ENCODE measurements at regions not wholly inside any gene's neighbourhood (a gene's known extent, or its start where the extent isn't known, plus 50 kb on each side); places are given as distances from the start of the nearest gene placed in this dataset.

- H3K4me3 Mint-ChIP-seq, result no peak overlapping the region
- peaks cover 11% of the 10 kb centered on the region for H3K9me3 Mint-ChIP-seq
- CTCF ChIA-PET, result no interaction called here
- TF ChIP-seq NFE2L1 (CRISPR knock-in tag; IDR thresholded peaks at IDR 0.05) (no peak), EMX1 (CRISPR knock-in tag; IDR thresholded peaks at IDR 0.05) (no peak), RORB (CRISPR knock-in tag; IDR thresholded peaks at IDR 0.05) (no peak), ATF1 (CRISPR knock-in tag; IDR thresholded peaks at IDR 0.05) (no peak), AR (CRISPR knock-in tag; IDR thresholded peaks at IDR 0.05) (no peak)
- ATAC-seq, result no peak
- peaks cover 8% of the 10 kb centered on the region for H3K36me3 Mint-ChIP-seq
- no peak overlapping the region for H3K27ac Mint-ChIP-seq
- no peak for DNase-seq (ENCODE audit: low spot score)
- H3K27me3 Mint-ChIP-seq (ENCODE audit: low read depth), result no peaks in the 10 kb centered on the region
- H3K4me1 Mint-ChIP-seq, result no peaks in the 10 kb centered on the region
- POLR2A ChIA-PET, result no interaction called here
Measured at GRCh38 chr6:120534954-120535353, 799.3 kb downstream of the TBC1D32 start.

- Mint-ChIP-seq H3K4me1 (peaks cover 10% of the 10 kb centered on the region; the same call in 1 of the 2 replicates), H3K27ac (no peak overlapping the region), H3K4me3 (no peak overlapping the region), H3K9me3 (peaks cover 3% of the 10 kb centered on the region), H3K27me3 (ENCODE audit: low read depth) (no peaks in the 10 kb centered on the region), H3K36me3 (peaks cover 6% of the 10 kb centered on the region; the same call in 1 of the 2 replicates)
- CTCF ChIA-PET, result interaction anchor here (1.0 kb wide), 1 partner anchor 121 kb away, joined by 4 read pairs; no protein-coding TSS in a partner anchor
- DNase-seq (ENCODE audit: low spot score) (no peak), ATAC-seq (no peak)
- POLR2A ChIA-PET, result no interaction called here
- TF ChIP-seq CBFB (CRISPR knock-in tag; IDR thresholded peaks at IDR 0.05; ENCODE audit: low read depth) (no peak), ETV6 (CRISPR knock-in tag; IDR thresholded peaks at IDR 0.05) (no peak), AR (CRISPR knock-in tag; IDR thresholded peaks at IDR 0.05) (no peak), ATF1 (CRISPR knock-in tag; IDR thresholded peaks at IDR 0.05) (no peak), MAX (CRISPR knock-in tag; IDR thresholded peaks at IDR 0.05) (no peak), IRF2 (CRISPR knock-in tag; IDR thresholded peaks at IDR 0.05; ENCODE audit: borderline replicate concordance, low read depth) (no peak), RORB (CRISPR knock-in tag; IDR thresholded peaks at IDR 0.05) (no peak), HMGA2 (CRISPR knock-in tag; IDR thresholded peaks at IDR 0.05) (no peak), ZNF423 (CRISPR knock-in tag; IDR thresholded peaks at IDR 0.05) (no peak), ZSCAN18 (CRISPR knock-in tag; IDR thresholded peaks at IDR 0.05) (no peak)
Measured at GRCh38 chr6:120526576-120526975, 807.7 kb downstream of the TBC1D32 start.

GRCh38 chr6:120514544-120514943, 819.7 kb downstream of the TBC1D32 start:
- Mint-ChIP-seq H3K9me3 (peaks cover 19% of the 10 kb centered on the region), H3K4me1 (no peaks in the 10 kb centered on the region), H3K4me3 (no peak overlapping the region), H3K27ac (no peak overlapping the region), H3K27me3 (ENCODE audit: low read depth) (no peaks in the 10 kb centered on the region), H3K36me3 (no peaks in the 10 kb centered on the region)
- ATAC-seq (no peak), DNase-seq (ENCODE audit: low spot score) (no peak)
- CTCF ChIA-PET, result no interaction called here
- no peak for TF ChIP-seq USF1 (CRISPR knock-in tag; IDR thresholded peaks at IDR 0.05)
- TF ChIP-seq ELF4 (CRISPR knock-in tag; IDR thresholded peaks at IDR 0.05; ENCODE audit: low read depth), result no peak
- no peak for TF ChIP-seq GTF2I (CRISPR knock-in tag; conservative IDR thresholded peaks at IDR 0.05)
- no peak for TF ChIP-seq ZNF232 (CRISPR knock-in tag; IDR thresholded peaks at IDR 0.05)
- TF ChIP-seq ZNF317 (CRISPR knock-in tag; IDR thresholded peaks at IDR 0.05; ENCODE audit: borderline replicate concordance, low read depth), result no peak
- TF ChIP-seq ARID4B (CRISPR knock-in tag; IDR thresholded peaks at IDR 0.05; ENCODE audit: borderline replicate concordance), result no peak
- POLR2A ChIA-PET, result no interaction called here
